ENCODE measurements at regions not wholly inside any gene's neighbourhood (a gene's known extent, or its start where the extent isn't known, plus 50 kb on each side); places are given as distances from the start of the nearest gene placed in this dataset.

DNA sequence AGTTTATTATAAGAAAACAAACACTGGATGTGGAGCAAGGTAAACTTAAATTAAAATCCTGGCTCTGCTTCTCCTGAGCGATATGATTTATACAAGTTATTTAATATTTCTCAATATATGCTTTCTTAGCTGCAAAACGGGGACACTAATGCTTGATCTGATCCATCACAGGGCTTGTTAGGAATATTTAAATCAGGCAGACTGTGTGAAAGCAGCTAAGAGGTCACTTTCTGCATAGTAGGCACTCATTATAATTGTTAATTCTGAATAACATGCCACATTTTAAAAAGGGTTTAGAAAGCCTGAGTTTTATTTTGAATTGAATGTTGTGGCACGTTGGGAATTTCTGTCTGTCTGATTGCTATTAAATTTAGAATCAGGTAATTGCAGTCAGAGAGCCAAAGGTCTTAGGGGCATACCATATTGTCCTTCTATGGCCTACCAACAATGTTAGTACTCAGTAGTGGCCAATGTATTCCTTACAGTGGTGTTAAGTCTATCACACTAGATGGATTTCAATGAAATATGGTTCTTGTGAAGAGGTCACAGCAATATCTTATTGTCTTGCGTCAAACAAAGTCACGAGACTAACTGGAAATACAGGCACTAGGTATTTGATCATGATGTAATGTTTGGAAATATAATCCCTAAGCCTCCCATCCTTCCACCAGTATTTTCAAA is 890.0 kb upstream of the CDH8 start:
- no peak for DNase-seq (ENCODE audit: low read depth, low spot score)

DNA sequence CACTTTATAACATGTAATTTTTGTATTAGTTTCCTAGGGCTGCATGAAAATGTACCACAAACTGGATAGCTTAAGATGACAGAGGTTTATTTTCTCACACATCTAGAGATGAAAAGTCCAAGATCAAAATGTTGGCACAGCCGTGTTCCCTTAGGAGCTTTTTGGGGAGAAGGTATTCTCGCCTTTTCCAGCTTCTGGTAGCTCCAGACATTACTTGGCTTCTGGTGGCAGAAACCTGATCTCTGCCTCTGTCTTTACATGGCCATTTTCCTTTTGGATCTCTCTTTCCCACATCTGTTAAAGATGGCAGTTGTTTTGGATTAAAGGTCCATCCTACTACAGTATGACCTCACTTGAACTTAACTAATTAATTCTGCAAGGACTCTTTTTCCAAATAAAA is 885.7 kb upstream of the CDH8 start:
- no peak for DNase-seq (ENCODE audit: low read depth, low spot score)

DNA sequence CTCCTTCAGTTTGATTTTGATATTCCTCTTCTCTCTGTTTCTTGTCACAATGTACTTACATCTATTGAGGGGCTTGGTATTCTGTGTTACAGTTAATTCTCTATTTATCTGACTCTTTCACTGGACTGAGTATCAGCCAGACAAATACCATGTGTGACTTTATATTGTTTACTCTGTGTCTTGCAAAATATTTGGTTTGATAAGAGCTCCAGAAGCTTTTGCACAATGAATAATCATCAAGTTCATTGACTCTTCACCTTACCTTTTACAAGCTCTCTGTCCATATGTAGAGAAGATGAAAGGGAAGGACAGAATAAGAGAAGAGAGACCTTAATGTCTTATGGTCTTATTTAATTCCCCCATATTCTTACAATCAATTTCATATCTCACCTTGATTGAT is 877.7 kb upstream of the CDH8 start:
- no peak for DNase-seq (ENCODE audit: low read depth, low spot score)

DNA sequence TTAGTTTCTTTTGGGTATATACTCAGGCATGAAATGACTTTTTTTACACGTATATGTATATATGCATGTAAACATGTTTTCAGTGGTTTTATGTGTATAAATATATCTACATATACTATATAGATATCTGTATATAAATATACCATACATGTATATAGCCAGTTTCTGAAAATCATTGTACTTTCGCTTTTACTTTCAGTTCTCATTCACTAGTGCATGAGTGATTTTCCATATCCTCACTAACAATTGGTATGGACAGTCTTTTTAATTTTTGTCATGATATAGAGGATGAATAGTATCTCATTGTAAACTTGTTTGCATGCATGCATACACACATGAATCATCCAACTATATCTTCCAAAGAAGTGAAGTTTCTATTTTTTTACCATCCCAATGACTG is 877.1 kb upstream of the CDH8 start:
- no peak for DNase-seq (ENCODE audit: low read depth, low spot score)

DNA sequence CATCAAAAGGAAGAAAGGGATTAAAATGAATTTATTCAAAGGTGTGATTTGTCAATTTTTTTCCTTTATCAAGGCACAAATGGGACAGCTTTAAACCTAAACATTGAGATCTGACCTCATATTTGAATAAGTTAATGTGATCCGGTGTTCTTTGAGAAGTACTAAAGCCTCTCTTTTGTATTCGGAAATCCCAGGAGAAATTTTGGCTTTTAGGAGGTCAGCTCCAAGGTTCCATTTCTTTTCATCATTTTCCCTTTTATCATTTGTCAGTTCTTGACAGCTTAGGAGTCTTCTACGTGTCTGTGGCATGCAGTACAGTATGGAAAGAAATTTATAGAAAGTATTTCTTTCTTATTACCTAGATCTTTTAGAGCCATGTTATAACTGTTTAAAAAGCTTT is 873.4 kb upstream of the CDH8 start:
- no peak for DNase-seq (ENCODE audit: low read depth, low spot score)

DNA sequence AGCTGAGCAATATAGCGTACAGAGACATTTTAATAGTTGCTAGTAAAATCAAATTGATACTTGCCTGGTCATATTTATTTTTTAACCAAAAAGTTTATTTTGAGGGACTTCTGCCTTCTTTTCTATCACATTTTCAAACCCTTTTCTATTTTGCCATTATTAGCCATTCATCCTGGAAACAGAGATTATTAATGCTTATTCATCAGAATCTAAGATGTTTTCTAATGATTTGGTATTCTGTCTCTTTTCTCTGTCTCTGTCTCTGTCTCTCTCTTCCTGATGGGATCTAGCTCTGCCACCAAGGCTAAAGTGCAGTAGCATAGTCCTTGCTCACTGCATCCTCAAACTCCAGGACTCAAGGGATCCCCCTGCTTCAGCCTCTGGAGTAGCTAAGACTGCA is 871.3 kb upstream of the CDH8 start:
- no peak for DNase-seq (ENCODE audit: low read depth, low spot score)

DNA sequence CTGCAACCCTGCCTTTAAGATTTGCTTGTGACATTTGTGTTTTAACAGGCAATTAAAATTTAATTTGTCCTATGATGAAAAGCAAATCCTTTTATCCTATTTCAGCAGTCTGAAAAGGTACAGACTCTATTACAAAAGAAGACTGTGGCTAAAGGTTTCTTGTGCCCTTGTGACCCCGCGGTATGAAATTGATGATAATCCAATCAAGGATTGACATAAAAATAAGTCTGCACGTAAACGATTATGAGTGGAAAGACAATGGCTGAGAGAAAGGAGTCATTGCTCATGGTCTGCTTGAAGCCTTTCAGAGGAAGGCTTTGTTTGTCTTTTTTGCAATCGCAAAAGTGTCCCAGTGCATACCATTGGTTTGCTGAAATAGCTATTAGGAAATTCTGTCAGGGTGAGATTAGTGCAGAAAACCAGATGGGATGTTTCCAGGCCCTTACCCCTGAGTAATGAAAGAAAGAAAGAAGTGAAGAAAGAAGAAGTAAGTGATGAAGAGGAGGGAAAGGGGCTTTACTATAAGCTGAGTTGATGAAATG is 867.8 kb upstream of the CDH8 start:
- DNase-seq (ENCODE audit: low read depth, low spot score), result no peak

DNA sequence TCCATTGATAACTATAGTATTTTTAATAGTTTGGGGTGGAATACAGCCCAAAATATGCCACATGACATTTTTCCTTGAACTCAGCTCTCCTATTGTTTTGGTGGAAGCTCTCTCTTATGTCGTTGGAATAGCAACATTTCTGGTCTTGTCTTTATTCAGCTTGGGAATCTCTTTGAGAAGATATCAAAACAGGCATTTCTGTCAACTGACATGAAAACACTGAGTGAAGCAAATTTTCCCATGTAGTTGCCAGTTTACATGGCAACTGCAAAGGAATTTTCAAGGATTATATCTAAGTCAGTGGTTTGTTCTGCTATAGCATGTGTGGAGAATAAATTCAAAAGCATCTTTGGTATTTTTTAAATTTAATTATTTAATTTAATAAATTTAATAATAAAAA is 863.5 kb upstream of the CDH8 start:
- no peak for DNase-seq (ENCODE audit: low read depth, low spot score)

DNA sequence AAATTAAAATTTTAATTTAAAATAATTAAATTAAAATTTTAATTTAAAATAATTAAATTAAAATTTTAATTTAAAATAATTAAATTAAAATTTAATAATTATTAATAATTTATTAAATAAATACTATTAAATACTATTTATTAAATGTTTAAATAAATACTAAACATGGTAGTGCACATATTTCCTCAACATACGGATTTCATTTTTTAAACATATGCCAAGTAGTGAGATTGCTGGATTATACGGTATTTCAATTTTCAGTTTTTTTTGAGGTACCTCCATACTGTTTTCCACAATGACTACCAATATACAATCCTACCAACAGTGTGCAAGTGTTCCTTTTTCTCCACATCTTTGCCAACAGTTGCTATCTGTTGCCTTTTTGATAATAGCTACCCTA is 852.9 kb upstream of the CDH8 start:
- no peak for DNase-seq (ENCODE audit: low read depth, low spot score)

DNA sequence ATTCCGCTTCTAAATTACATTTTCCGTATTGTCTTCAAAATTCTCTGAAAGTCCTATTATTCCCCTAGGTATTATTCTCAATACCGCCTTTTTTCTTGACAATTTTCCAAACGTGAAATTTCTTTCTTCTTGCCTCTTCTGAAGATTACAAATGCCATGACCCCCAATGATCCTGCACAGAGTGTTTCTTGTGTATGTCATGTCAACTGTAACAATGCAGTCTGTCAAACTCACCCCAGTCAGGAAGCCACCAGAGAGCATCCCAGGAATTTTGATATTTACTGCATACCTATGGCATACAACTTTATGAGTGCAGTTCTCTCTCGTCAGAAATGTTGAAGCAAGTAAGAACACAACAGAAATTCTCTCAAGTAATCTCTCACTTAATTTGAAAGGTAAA is 847.3 kb upstream of the CDH8 start:
- DNase-seq (ENCODE audit: low read depth, low spot score), result no peak

DNA sequence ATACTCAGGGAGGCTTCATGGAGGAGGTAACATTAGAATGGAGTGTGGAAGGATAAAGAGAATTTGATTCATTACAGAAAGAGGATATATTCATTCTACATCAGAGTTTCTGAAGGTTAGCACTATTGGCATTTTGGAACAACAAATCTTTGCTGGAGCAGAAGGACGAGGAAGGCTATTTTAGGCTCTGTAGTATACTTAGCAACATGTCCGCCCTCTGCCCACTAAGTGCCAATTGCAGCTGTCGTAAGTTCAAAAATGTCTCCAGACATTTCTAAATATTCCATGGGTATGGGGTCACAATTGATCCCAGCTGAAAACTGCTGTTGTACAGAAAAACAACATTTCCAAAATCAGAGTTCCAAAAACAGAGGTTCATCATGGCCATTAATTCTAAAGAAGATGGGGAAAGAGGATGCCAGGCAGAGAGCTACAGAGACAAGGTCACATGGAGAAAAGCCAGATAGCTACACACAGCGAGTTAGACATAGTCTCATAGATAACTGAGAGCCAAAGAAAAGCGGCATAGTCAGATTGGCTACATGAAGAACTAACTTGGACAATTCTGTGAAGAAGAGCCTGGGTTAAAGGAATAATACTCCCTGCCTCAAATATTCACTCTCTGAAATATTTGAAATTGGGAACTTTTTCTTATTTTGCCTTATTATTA is 846.4 kb upstream of the CDH8 start:
- no peak for DNase-seq (ENCODE audit: low read depth, low spot score)

DNA sequence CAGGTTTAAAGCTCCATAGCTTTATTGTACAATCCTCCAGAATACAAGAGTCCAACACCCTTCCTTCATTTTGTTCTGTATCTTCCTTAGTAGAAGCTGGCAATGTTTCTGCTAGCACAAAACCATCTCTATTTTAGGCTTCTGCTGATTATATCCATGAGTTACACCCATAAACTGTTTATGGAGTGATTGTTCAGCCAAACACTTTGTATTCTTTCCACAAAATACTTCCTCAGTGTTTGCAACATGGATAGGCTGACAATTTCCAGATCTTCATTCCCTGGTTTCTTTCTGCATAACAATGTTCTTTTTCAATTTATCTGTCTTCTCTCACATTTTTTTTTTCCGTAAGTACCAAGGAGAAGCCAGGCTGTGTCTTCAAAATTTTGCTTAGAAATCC is 839.9 kb upstream of the CDH8 start:
- no peak for DNase-seq (ENCODE audit: low read depth, low spot score)

DNA sequence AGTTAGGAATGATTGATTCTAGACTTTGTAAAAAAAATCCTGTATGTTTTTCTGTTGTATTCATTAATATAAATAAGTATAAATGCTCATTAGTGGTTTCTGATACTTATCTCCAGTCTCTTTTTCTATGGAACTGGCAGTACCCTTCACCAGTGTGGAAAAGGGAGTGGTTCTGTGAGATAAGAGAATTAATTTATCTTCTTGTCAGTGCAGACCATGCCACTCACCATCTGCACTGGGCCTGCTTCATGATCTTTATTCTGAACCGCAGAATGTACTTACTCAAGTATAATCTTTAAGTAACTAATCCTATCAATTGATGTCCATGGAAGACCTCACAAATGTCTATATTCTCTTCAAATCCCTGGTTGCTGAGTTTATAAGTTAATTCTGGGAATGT is 836.1 kb upstream of the CDH8 start:
- no peak for DNase-seq (ENCODE audit: low read depth, low spot score)

DNA sequence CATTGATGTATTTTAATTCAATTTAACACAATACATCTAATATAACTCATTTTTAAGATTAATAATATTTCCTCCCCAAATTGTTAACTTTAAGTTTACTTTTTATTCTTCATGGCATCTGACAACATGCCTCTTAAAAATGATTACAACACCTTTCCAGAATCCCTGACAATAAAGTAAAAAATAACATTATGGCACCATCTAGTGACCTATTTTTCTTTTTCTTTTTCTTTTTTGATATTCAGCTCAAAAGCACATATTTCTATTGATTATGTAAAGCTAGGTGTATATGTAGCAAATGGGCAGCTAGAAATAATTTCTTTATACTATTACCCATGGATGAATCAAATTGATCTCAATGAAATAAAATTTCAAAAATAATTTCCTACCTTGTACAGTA is 834.3 kb upstream of the CDH8 start:
- no peak for DNase-seq (ENCODE audit: low read depth, low spot score)

DNA sequence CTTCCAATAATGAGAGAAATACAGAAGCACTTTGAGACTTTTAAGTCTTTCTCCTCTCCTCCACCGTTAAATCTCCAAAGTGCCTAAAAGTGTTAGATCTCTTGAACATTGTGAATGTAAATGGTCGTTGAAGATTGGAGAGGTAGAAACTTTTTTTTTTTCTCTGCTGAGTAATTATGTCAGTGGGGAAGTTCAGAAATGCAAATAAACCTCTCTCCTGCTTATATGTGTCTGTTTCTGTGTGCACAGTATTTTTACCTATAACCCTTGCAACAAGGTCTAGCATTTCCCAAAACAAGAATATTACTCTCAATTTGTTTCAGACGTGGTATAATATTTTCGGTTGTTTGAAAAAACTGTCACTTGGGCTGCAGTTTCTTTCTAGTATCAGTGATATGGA is 833.6 kb upstream of the CDH8 start:
- no peak for DNase-seq (ENCODE audit: low read depth, low spot score)

DNA sequence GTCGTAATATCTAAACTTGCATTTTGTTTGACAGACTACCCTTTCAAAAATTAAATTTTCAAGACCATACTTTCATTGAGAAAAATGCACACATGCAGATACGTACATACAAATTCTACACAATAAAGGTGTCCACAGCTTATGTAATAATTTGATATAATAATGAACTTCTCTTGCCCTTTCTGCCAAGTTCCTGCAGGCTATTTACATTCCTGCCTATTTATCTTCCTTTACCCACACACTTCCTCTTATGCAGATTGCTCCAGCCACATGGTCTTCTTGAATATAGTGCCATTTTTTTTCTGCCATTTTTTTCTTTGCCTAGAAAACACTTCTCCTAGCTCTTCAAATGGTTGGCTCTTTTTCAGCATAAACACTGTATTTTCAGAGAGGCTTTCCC is 826.9 kb upstream of the CDH8 start:
- no peak for DNase-seq (ENCODE audit: low read depth, low spot score)

DNA sequence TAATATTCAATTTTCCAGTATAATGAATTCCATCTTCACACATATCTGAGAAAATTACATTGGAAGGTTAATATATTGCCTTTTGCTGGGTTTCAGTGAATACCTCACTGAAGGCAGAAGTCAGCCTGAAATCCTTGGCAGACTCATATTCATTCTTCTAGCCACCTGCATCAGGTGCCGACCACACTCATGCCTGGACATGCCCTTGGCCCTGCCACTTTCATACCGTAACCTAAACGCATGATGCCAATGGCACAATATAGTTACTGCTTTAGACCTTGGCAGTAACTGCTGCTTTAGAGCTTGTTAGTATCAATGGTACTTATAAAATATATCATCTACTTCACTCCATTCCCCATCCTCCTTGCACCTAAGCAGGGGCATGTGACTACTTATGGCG is 817.6 kb upstream of the CDH8 start:
- no peak for DNase-seq (ENCODE audit: low read depth, low spot score)

DNA sequence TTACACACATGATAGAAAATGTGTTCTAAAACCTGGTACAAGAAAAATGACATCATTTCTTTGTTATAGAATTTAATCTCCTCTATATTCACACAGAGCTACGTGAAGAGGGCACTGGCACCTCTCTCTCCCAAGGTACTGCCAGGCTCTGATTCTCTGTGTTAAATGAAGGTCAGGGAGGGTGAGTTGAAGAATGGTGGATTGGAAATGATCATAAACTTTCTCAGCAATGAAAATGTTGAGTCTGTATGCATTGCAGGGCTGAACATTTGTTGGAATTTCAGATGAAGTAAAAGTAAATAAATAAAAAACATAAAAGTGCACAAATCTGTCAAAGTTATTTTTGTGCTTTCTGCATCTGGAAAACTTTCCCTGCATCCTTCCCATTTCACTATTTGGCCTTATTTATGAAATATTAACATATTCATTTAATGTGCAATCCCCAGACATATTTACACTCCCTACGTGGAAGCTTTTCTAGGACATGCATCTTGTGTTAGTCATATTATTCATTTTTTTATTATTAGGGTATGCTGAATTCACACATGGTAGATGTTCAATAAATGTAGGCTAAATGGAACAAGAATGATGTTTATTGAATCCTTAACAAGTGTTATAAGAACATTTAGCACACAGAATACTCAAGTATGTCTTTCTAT is 810.3 kb upstream of the CDH8 start:
- DNase-seq (ENCODE audit: low read depth, low spot score), result no peak

DNA sequence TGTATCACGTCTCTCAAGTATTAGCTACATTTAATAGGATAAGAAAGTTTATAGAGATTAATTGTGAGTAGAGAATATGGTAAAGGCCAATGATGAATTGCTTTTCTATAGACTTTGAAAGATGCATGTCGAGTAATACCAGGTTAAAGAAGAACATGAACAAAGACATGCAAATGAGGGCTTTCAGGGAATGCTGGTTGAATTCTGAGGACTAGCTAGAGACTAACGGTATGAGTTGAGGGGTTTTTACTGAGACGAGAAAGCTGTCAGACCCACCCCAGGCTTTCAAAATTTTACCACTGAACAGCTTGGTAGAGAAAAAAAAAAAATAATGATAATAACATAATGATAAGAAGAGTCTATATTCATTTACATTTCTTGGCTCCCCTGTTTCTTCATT is 796.0 kb upstream of the CDH8 start:
- no peak for DNase-seq (ENCODE audit: low read depth, low spot score)

DNA sequence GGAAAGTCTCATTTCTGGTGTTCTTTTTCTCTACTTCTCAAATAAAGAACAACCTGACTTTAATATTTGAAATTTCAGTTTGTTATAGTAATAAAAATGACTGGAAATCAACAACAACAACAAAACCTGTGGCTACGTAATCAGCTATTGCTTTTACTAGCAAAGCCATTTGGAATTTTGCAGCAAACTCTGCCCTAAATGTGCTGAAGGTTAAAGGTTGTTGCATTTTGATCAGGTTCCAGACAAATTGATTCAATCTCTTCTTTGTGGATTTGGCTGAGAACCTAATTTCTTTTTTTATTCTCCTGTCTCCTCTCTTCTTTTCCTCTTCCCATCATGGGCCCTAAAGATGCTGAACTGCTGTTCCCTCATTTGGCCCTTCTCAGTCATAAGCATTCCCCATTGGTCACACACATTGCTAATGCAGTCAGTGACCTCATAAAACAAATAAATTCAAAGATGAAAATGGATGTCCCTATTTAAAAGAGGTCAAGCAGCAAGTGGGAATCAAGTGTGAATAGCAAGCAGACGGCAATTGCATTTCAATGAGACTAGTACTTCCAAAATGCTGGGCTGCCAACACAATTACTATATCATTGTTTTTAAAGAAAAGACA is 795.1 kb upstream of the CDH8 start:
- DNase-seq (ENCODE audit: low read depth, low spot score), result no peak

DNA sequence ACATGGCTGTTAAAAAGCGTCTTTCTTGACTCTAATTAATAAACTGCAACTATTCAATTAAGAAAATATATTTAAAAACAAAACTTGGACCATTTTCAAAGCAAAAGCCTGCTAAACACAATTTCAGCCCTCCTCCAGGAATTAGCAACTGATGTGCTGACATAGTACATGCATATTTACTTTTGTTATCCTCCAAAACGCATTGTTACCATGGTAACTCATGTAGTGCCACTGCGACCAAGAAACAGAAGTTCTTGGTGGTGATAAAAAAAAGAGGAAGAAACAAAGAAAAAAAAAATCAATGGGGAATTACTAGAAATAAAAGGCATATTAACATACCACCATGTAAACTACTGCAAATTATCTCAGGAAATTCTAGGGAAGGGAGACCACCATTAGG is 793.4 kb upstream of the CDH8 start:
- no peak for DNase-seq (ENCODE audit: low read depth, low spot score)

DNA sequence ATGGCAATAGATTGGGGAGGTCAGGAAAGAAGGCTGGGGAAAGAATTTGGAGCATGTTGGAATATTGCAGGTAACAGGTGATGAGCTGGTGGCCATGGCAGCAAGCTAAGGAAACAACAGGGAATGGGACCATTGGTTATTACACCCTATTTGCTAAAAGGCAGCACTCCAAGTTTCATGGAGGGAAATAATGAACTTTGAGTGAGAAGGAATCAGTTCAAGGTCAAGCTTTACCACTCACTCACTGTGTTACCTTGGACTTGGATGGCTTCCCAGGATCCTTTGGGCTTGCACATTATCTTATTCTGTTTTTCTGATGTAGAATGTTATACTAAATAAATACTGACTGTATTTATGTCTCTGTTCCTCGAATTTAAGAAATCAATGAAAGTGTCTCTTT is 792.8 kb upstream of the CDH8 start:
- DNase-seq (ENCODE audit: low read depth, low spot score), result no peak

DNA sequence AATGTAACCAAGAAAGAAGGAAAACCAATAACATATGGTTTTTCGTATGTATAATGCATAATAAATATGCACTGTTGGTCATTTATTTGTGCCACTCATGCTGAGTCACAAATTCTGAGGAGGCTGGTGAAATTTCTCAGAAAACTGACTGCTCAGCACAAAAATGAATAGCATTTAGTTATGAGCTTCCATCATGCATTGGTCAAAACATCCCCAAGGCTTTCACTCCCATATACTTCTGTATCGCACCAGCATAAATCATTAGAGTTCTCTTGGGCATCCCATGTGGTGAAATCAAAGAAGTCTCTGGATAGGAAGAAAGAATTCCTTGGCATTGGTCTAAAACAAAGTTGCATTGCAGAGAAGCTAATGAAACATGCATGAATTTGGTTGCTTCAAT is 785.6 kb upstream of the CDH8 start:
- DNase-seq (ENCODE audit: low read depth, low spot score), result no peak

All from ELF-1 (cell line).